GM19395 (cell line): ENCODE measurements at regions not wholly inside any gene's neighbourhood (a gene's known extent, or its start where the extent isn't known, plus 50 kb on each side); places are given as distances from the start of the nearest gene placed in this dataset.

Experiments used
- ATAC-seq: cut with Tn5 transposase; IDR thresholded peaks from one replicate; pipeline ENCODE4 v1.9.1; 2021; ENCODE audit warnings: mild to moderate bottlenecking, moderate library complexity; ENCODE audit not compliant: unreplicated experiment

GRCh38 chr5:153096381-153096780 is 394.1 kb upstream of the GRIA1 start:
- ATAC-seq, result no peak

DNA sequence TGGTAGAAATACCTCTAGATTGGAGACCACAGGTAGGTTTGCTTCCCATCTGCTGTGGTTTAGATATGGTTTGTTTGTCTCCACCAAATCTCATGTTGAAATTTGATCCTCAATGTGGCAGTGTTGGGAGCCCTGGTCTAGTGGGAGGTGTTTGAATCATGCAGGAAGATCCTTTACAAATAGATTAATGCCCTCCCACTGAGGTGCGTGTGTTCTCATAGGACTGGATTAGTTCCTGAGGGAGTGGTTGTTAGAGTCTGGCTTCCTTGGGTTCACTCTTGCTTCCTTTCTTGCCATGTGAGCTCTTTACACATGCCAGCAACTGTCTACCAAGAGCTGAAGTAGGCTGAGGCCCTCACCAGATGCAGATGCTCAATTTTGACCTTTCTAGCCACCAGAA is 391.1 kb upstream of the GRIA1 start:
- no peak for ATAC-seq

GRCh38 chr5:153101235-153102180 is 389.0 kb upstream of the GRIA1 start:
- no peak for ATAC-seq

DNA sequence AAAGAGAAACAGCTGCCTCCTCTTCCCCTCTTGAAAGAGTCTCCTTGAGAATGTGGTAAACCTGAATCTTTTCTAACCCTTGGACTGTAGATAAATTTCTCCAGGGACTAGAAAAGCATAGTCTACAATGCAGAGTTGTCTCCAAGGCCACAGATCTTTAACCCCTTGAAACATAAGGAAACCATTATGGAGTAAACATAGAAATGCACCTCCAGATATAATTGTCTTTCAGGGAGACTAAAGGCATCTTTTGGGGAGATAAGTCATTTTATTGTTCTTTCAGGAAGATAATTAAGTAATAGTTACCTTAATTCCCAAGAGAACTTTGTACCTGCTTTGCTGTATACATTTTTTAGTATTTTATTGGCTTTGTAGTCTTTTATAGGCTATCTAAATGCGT is 373.6 kb upstream of the GRIA1 start:
- no peak for ATAC-seq

- ATAC-seq, result no peak
These were observed 372.5 kb upstream of the GRIA1 start for GRCh38 chr5:153118018-153118417.

DNA sequence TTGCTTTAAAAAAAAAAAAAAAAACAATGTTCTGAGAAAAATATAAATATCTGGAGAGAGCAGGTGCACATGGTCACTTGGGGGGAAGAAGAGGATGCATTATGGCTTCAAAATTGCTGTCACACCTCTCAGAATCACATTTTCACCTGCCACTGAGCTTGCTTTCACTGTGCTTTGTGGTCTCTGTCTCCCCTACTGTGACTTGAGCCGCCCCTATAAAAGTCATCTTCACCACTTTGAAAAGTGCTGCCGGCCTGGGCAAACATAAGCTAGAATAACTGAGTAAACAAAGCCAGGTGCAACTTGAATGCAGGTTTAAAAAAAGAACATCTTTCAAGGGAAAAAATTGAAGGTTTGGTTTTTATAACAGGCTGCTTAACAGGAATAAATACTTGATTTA is 368.1 kb upstream of the GRIA1 start:
- no peak for ATAC-seq

- ATAC-seq, result no peak
These were observed 360.2 kb upstream of the GRIA1 start for GRCh38 chr5:153130296-153130695.

- ATAC-seq, result no peak
These were observed 355.1 kb upstream of the GRIA1 start for GRCh38 chr5:153135411-153135810.

DNA sequence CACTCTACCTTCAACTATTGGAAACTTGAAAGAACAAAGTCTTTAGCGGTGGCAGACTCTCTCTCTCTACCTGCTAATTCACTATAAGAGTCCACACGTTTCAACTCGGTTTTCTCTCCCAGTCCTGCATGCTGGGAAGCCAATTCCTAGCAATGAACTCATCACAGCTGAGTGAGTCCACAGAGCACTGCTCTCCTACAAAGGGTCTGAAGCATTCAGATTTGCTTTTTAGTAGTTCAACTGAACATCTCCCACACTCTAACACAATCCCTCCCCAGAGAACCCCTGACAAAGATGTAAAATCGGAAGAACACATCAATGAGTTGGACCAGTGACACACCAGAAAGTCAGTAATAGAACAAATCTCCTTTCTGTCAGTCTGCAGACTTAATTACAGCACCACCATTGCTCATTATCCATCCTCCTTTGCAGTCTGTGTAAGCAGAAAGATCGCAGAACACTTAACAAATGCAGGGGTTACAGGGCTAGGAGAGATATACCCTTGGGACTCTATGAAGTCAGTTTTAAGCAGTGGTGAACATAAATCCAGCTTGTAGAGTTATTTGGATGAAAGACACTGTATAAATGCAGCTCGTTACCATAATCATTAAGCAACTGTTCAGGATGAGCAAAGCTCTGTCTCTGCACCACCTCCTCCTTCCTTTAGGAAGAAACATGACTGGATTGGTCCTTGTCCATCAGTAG is 353.4 kb upstream of the GRIA1 start:
- no peak for ATAC-seq

GRCh38 chr5:153147891-153148623 is 342.4 kb upstream of the GRIA1 start:
- peak; percentile 85 for ATAC-seq

GRCh38 chr5:153148624-153148976 is 341.9 kb upstream of the GRIA1 start:
- ATAC-seq, result no peak

GRCh38 chr5:153151558-153151957 is 338.9 kb upstream of the GRIA1 start:
- ATAC-seq, result no peak

DNA sequence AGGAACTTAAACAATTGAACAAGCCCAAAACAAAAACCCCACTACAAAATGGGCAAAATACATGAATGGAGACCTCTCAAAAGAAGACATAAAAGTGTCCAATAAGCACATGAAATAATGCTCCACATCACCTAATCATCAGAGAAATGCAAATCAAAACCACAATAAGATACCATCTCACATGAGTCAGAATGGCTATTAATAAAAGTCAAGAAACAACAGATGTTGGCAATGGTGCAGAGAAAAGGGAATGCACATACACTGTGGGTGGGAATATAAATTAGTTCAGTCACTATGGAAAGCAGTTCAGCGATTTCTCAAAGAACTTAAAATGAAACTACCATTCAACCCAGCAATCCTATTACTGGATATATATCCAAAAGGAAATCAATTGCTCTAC is 337.4 kb upstream of the GRIA1 start:
- ATAC-seq, result no peak

DNA sequence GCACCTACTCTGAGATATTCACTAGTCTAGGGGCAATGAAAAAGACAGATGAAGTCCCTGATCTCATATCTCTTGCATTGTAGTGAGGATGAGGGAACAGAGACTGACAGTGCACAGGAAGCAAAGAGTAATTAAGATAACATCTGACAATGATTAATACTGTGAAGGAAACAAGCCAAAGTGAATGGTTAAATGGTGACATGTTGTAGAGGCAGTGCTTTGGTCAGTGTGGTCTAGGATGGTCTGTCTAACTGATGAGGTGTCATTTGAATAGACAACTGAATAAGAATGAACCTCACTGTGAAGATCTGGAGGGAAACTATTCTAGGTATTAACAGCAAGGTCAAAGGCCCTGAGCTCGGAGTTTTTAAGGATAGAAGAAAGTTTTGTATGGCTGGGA is 333.3 kb upstream of the GRIA1 start:
- no peak for ATAC-seq

DNA sequence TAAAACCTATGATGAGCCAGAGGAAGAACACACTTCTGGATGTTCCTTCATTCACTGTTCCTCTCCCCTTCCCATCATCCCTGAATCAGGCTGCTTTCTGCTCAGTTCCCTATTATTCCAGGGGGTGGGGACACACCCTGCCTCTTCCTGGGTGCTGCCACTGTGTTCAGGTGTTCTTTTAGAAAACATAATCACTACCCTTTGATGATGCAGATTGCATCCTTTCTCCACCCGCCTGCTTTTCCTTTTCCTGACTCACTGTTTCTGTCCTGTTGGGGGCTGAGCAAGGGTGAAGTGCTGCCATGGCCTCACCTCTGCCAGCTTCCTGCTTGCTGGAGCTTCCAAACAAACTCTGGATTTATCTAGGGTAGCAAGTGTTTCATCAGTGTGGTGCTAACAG is 331.9 kb upstream of the GRIA1 start:
- ATAC-seq, result no peak

DNA sequence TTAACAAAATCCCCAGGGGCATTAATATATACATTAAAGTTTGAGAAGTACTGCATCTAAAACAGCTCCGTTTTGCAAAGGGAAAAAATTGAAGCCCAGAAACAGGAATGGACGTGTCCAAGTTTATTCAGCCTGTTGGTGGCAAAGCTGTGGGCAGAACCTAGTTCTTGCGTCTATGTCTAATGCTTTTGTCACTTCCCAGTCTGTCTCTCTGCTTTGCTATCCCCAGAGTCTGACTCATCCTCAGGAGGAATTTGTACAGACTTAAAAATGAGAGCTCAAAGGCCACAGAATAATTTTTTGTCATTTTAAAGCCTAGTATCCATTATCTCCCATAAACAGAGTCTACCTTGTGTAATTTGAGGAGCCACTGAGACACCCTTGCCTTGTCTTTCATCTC is 330.9 kb upstream of the GRIA1 start:
- ATAC-seq, result no peak

DNA sequence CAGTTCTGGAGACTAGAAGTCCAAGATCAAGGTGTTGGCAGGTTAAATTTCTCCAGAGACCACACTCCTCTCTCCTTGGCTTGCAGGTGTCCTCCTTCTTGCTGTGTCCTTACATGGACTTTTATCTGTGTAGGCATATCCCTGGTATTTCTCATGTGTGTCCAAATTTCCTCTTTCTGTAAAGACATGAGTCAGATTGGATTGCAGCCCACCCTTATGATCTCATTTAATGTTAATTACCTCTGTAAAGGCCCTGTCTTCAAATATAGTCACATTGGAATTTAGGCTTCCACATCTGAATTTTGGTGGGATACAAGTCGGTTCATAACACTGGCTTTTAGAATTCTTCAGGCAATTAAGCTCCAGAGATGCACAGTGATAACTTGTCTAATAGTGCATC is 322.2 kb upstream of the GRIA1 start:
- no peak for ATAC-seq

- ATAC-seq, result no peak
These were observed 303.0 kb upstream of the GRIA1 start for GRCh38 chr5:153187503-153187902.

- no peak for ATAC-seq
These were observed 284.1 kb upstream of the GRIA1 start for GRCh38 chr5:153206361-153206760.

DNA sequence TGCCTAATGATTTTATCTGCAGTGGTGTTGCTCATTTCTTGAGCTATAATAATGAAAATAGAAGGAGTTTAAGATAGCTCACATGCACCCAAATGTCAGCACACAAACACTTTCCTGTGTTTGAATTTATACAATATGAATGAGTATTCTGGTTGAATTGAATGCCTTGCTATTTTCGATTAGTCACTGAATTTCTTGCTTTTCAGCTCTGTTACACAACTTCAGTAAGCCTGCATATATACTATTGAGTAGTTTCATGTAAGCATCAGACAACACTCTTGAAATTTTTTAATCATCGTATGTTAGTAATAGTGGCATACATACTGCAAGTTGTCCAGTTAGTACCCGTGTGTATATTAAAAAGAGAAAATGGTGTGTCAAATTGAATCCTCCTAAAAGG is 281.5 kb upstream of the GRIA1 start:
- no peak for ATAC-seq

DNA sequence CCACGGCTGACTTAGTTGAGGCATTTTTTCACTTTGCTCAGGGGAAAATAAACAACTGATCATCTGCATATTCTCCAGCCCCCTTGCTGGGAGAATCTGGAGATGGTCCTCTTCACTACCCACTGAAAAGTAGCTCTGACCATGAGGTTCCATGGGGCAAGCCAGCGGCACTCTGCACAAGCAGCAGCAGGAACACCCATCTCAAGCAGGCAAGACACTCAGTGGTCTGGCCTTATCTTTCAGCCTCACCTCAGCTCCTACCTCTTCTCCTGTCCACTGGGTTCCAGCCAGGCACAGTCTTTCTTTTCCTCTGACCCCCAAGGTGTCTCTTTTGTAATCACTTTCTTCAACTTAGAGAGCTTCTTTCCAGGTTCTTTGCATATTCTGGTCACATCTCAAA is 280.8 kb upstream of the GRIA1 start:
- no peak for ATAC-seq

GRCh38 chr5:153211076-153211475 is 279.4 kb upstream of the GRIA1 start:
- ATAC-seq, result no peak
